ENCODE measurements at regions not wholly inside any gene's neighbourhood (a gene's known extent, or its start where the extent isn't known, plus 50 kb on each side); places are given as distances from the start of the nearest gene placed in this dataset.

- TF ChIP-seq CTCF (IDR thresholded peaks at IDR 0.05; ENCODE audit: low read depth, low read length, missing input control) (no peak), RAD21 (IDR thresholded peaks at IDR 0.05) (no peak), FOXA1 (IDR thresholded peaks at IDR 0.05) (no peak), REST (IDR thresholded peaks at IDR 0.05) (no peak), ATF3 (IDR thresholded peaks at IDR 0.05) (no peak), JUND (IDR thresholded peaks at IDR 0.05) (no peak), SP1 (IDR thresholded peaks at IDR 0.05) (no peak), MAX (IDR thresholded peaks at IDR 0.05) (no peak), ZBTB33 (IDR thresholded peaks at IDR 0.05) (no peak), HNF4G (IDR thresholded peaks at IDR 0.05) (no peak), TAF1 (conservative IDR thresholded peaks at IDR 0.05) (no peak)
Measured at GRCh38 chr7:45435131-45435530, 139.0 kb upstream of the ADCY1 start.
